Right atrium auricular region (tissue), 2 donors: ENCODE measurements at regions not wholly inside any gene's neighbourhood (a gene's known extent, or its start where the extent isn't known, plus 50 kb on each side); places are given as distances from the start of the nearest gene placed in this dataset.

Experiments used
- DNase-seq: peaks from one replicate; pipeline ENCODE4 v3.0.0-alpha.2; 2019; ENCODE audit warnings: low spot score
- H3K27ac ChIP-seq, 2 donors: fragments of 200-600 bp; sonication (generic); 1 replicate in 1 of 2; 2 replicates in 1 of 2; pipeline ENCODE4 v1.5.1; 2016 to 2019
- H3K27me3 ChIP-seq, 2 donors: fragments of 200-600 bp; sonication (generic); one replicate each; pipeline versions ENCODE4 v1.5.1 to v1.6.0; 2017 to 2019
- H3K36me3 ChIP-seq: fragments of 200-600 bp; sonication (generic); one replicate; pipeline ENCODE4 v1.5.1; 2016
- H3K4me1 ChIP-seq, 2 donors: fragments of 200-600 bp; sonication (generic); one replicate each; pipeline versions ENCODE4 v1.5.1 to v1.6.0; 2017 to 2019
- H3K4me3 ChIP-seq, 2 donors: fragments of 200-600 bp; sonication (generic); 1 replicate in 1 of 2; 2 replicates in 1 of 2; pipeline ENCODE4 v1.5.1; 2017 to 2019; ENCODE audit warnings: mild to moderate bottlenecking in 1 of 2, moderate library complexity in 1 of 2
- H3K9me3 ChIP-seq, 2 donors: fragments of 200-600 bp; sonication (generic); one replicate each; pipeline ENCODE4 v1.5.1; 2019
- CTCF ChIP-seq, 2 donors: fragments of 200-600 bp; sonication (generic); IDR thresholded peaks; one replicate each; pipeline ENCODE4 v1.5.1; 2019; ENCODE audit warnings: antibody characterized with exemption in 2 of 2

DNA sequence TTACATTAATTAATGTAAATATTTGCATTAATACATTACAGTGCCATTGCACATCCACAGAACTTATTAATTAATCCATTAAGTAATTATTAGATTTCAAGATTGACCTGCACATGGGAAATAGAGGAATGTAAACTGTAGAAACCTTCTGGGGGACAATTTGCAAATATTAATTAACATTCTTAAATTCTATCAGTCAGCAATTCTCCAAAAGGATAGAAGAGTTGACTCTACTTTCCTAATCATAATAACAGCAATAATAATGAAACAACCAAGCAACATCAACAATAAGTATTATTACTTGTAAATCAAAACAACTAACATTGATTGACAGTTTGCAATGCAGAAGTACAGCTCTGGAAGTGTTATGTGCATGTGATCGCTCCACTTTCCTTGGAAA, 281.6 kb upstream of the CRIM1 start:
- Histone ChIP-seq H3K27me3 (no peaks in the 10 kb centered on the region), H3K36me3 (no peaks in the 10 kb centered on the region), H3K4me1 (no peaks in the 10 kb centered on the region), H3K27ac (no peak overlapping the region), H3K4me3 (no peak overlapping the region), H3K9me3 (peaks cover 0 to 4% of the 10 kb centered on the region in 2 donors)
- no peak for DNase-seq
- TF ChIP-seq CTCF (IDR thresholded peaks at IDR 0.05): no peak

DNA sequence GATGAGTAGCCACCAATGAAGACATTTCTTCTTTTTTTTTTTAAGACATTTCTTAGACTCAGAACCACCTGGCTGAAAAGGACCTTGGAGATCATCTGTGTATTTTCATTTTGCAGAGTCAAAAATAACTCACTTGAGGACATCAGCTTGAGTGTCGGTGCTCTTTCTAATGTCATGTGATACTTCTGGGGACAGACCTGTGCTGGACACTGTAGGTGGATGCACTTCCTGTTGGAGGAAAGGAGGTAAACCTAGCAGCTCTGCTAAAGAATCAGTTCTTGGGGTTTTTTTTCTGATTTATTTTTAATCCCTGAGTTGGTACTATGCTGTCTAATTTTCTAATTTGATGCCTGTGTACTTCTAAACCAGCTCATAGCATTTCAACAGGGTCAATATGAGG, 283.9 kb upstream of the CRIM1 start:
- Histone ChIP-seq H3K36me3 (no peaks in the 10 kb centered on the region), H3K27me3 (no peaks in the 10 kb centered on the region), H3K9me3 (peaks cover 0 to 4% of the 10 kb centered on the region in 2 donors), H3K4me1 (no peaks in the 10 kb centered on the region), H3K27ac (no peak overlapping the region), H3K4me3 (no peak overlapping the region)
- no peak for TF ChIP-seq CTCF (IDR thresholded peaks at IDR 0.05)
- DNase-seq: no peak

- Histone ChIP-seq H3K4me3 (no peak overlapping the region), H3K9me3 (peaks cover 0 to 4% of the 10 kb centered on the region in 2 donors), H3K27ac (no peak overlapping the region), H3K4me1 (no peaks in the 10 kb centered on the region), H3K27me3 (no peaks in the 10 kb centered on the region), H3K36me3 (no peaks in the 10 kb centered on the region)
- TF ChIP-seq CTCF (IDR thresholded peaks at IDR 0.05): no peak
- no peak for DNase-seq
Observed at GRCh38 chr2:36069074-36069473, 286.5 kb upstream of the CRIM1 start.

GRCh38 chr2:36068086-36068485, 287.5 kb upstream of the CRIM1 start:
- Histone ChIP-seq H3K36me3 (no peaks in the 10 kb centered on the region), H3K9me3 (peaks cover 0 to 4% of the 10 kb centered on the region in 2 donors), H3K4me3 (no peak overlapping the region), H3K4me1 (no peaks in the 10 kb centered on the region), H3K27ac (no peak overlapping the region), H3K27me3 (no peaks in the 10 kb centered on the region)
- no peak for TF ChIP-seq CTCF (IDR thresholded peaks at IDR 0.05)
- no peak for DNase-seq

DNA sequence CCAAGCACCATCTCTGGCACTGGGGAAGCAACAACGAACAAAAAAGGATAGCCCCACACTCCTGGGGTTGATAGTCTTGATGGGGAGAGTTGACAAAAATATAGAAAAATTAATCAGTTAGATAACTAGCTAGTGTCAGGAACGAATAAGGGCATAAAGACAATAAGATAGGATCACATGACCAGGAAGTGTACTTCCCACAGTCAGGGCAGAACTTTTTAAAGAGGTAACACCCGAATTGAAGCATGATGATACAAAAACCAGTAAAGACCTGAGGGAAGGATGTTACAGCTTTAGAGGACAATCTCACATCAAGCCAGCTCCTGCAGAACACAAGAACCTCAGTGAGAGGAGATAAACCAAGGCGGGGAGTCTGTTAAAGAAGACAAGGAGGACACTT, 295.4 kb upstream of the CRIM1 start:
- no peak for DNase-seq
- no peak for TF ChIP-seq CTCF (IDR thresholded peaks at IDR 0.05)
- H3K9me3 ChIP-seq: no peaks in the 10 kb centered on the region

DNA sequence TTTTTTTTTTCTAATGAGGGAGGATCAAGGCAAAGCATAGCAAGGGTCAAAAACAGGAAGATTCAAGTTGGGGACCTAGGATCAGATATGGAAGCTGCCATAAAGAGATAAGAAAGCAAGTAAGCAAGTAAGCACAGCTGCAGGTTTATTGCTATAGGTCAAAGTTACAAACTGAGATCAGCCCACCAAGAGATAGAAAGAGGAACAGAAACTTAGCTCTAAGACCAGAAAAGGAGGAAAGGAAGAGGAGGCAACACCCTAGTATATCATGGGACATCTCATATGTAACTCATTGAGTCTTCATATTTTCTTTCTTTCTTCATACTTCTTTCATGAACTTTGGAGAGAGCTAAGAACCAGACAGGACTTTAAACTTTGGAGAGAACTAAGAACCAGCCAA, 295.9 kb upstream of the CRIM1 start:
- Histone ChIP-seq H3K4me3 (no peak overlapping the region), H3K27ac (no peak overlapping the region), H3K4me1 (no peaks in the 10 kb centered on the region), H3K36me3 (no peaks in the 10 kb centered on the region), H3K27me3 (no peaks in the 10 kb centered on the region), H3K9me3 (no peaks in the 10 kb centered on the region)
- TF ChIP-seq CTCF (IDR thresholded peaks at IDR 0.05): no peak
- no peak for DNase-seq

More for the DNA sequence above, 295.4 kb upstream of the CRIM1 start:
- no peaks in the 10 kb centered on the region for H3K4me1 ChIP-seq
- H3K27ac ChIP-seq: no peak overlapping the region
- no peaks in the 10 kb centered on the region for H3K27me3 ChIP-seq
- H3K36me3 ChIP-seq: no peaks in the 10 kb centered on the region
- H3K4me3 ChIP-seq: no peak overlapping the region
